GM21576 (cell line): ENCODE measurements at regions not wholly inside any gene's neighbourhood (a gene's known extent, or its start where the extent isn't known, plus 50 kb on each side); places are given as distances from the start of the nearest gene placed in this dataset.

Experiments used
- ATAC-seq: cut with Tn5 transposase; IDR thresholded peaks from one replicate; pipeline ENCODE4 v1.9.1; 2021; ENCODE audit warnings: mild to moderate bottlenecking, moderate library complexity; ENCODE audit not compliant: unreplicated experiment

GRCh38 chr2:221204699-221205098 lies 367.4 kb downstream of the EPHA4 start:
- no peak for ATAC-seq

DNA sequence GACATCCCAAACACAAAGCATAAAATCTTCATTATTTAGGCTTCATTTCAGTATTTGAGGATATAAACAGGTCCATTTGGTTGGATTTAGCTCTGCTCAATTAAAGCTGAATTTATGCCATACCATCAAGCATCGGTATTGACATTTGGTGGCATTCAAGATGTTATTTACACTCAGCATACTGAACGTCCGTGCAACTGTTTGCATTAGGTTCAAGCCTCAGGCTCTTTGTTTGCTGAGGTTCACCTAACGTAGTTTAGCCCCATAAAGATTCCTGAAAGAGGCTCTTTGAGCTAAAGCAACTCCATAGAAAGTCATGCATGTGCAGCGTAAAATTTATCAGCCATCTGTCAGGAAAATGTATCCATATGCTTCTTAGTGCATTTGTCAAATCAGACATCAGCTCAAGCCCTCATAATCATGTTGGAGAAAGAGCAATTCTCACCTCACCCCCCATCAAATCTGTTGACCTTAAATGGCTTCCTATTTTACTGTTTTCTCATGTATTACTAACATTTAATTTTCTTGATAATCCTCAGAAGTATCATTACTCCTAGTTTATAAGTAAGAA lies 366.9 kb downstream of the EPHA4 start:
- no peak for ATAC-seq

- ATAC-seq: no peak
Observed at GRCh38 chr2:221210686-221211085, 361.4 kb downstream of the EPHA4 start.

DNA sequence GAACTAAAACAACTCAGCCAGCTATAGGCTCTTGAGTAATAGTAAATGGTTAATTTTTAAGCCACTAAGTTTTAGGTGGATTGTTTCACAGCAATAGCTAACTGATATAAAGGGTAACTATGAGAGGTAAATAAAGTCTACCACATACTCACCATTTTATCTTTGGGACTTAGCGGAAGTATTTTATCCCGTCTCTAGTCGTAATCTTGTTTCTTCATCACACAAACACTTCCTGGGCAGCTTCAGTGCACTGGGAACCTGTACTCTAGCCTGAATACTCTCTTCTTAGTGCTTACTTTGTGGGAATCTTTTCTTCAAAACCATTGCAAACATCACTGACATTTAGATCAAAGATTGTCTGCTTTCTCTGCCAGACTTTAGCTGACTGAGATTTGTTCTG lies 360.5 kb downstream of the EPHA4 start:
- ATAC-seq: no peak

- ATAC-seq: no peak
Observed at GRCh38 chr2:221212105-221212504, 360.0 kb downstream of the EPHA4 start.

DNA sequence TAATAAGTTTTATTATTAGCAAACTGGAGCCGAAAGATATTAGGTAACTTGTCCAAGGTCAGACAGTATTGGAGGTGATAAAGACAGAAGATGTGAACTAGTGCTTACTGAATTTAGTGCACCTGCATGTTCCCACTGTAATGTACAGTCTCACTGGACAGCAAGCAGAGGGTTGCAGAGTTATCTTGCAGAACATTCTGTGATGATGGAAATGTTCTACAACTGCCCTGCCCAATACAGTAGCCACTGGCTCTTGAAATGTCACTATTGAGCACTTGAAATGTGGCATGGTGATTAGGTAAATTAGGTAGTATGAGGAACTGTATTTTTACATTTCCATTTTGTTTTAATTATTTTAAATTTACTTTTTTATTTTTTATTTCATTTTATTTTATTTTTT lies 356.6 kb downstream of the EPHA4 start:
- ATAC-seq: no peak

DNA sequence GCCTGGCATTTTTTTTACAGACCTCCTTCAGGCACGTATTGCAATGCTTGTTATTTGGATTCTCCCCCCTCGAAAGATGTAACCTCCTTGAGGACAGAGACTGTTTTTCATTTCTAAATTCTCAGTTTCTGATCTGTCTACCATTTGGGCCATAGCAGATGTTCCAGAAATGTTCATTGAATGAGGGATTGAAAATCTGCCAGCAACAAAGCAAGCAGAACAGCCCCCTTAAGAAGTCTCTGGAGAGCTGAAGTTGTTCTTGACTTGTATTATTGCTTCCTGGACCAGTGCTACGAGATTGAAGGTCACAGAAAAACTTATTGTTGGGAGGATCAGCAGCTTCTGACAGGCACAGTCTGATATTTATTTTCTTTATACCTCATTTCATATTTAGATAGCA lies 355.5 kb downstream of the EPHA4 start:
- ATAC-seq: no peak

DNA sequence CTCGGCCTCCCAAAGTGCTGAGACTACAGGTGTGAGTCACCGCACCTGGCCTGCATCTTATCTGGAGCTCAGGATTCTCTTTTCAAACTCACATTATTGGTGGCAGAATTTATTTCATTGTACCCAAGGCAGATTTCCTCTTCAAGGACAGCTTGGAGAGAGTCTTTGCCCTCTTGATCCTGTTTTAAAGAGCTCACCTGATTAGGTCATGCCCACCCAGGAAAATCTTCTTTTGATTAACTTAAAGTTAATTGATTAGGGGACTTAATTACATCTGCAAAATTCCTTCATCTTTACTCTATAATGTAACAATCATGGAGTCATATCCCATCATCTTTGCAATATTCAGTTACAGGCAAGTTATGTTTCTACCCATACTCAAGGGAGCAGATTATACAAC lies 346.4 kb downstream of the EPHA4 start:
- ATAC-seq: no peak

GRCh38 chr2:221228214-221228769 lies 343.8 kb downstream of the EPHA4 start:
- ATAC-seq: no peak

- ATAC-seq: no peak
Observed at GRCh38 chr2:221229099-221229498, 343.0 kb downstream of the EPHA4 start.

- ATAC-seq: no peak
Observed at GRCh38 chr2:221231511-221231910, 340.6 kb downstream of the EPHA4 start.

DNA sequence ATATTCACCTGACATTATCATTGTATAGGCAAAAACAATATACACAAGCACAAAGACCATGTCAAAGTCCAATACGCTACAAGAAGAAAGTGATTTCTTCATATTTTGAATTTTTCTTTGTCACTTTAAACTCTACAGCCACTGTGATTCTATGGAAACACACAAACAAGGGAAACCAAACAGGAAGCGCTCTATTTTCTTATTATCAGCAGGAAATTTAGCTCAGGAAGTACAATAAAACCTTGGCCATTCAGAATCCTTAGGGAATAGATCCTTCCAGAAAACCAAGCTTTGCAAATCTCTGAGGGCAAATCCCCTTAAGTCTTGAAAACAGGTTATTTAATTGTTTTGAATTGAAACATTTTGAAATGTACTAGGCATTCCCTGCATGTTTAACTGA lies 336.2 kb downstream of the EPHA4 start:
- ATAC-seq: no peak

DNA sequence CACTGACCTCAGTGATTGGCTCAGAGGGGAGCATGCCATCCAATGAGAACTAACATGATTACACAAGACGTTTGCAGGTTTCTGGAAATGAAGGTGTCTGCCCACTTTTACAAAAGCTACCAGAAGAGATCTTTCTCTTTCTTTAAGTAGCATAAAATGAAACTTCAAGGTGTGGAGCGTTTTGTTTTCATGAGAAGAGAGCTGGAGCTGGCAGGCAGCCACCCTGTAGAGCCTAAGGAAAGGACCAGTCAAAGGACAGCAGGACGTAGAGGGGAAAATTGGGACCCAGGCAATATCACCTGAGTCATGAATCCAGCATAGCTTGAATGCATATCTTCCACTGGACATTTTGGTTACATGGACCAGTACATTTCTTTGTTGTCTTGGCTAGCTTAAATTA lies 331.0 kb downstream of the EPHA4 start:
- ATAC-seq: no peak

DNA sequence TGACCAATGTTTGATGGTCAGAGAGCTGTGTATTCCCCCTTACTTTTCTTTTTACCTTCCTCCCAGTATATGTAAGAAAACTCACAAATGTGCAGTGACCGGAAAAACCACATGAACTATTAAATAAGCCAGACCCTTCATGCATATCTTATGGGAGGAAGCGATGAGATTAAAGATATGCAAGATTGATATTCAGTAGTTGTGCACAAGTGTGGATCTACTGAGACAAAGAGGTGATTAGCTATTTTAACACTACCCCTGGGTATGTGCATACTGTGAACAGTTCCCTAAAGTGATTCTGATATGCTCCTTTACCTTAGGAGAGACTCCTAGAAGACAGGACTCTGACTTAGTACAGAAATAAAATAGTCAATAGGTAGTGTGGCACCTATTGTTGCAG lies 328.3 kb downstream of the EPHA4 start:
- no peak for ATAC-seq

- ATAC-seq: no peak
Observed at GRCh38 chr2:221245045-221245444, 327.1 kb downstream of the EPHA4 start.

GRCh38 chr2:221245772-221246171 lies 326.3 kb downstream of the EPHA4 start:
- ATAC-seq: no peak

GRCh38 chr2:221254299-221254698 lies 317.8 kb downstream of the EPHA4 start:
- ATAC-seq: no peak

- no peak for ATAC-seq
Observed at GRCh38 chr2:221255862-221256261, 316.2 kb downstream of the EPHA4 start.

DNA sequence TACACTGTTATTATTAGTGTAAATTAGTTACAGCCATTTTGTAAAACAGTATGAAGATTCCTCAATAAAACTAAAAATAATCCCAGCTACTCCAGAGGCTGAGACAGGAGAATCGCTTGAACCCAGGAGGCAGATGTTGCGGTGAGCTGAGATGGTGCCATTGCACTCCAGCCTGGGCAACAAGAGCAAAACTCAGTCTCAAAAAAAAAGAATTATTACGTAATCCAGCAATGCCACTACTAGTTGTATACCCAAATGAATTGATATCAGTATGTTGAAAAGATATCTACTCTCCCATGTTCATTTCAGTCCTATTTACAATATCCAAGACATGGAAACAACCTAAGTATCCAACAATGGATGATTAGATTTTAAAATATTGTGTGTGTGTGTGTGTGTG lies 313.6 kb downstream of the EPHA4 start:
- ATAC-seq: no peak

DNA sequence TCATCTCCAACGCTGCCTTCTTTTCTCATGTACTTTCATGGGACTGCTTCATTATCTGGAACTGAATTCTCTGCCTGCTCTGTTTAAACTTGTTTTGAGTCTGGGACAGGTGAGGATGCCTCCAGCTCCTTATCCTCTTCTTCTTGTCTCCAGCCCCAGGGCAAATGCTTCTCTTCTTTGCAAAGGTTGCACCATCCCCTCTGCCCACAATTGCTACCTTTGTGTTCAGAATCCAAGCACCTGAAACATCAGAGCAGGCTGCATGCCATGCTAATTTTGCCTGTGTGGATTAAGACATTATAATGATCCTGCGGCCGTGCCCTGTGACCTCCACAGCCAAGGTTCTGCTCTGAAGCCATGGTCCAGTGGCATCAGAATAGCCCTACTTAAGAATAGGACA lies 309.5 kb downstream of the EPHA4 start:
- no peak for ATAC-seq

GRCh38 chr2:221263573-221263972 lies 308.5 kb downstream of the EPHA4 start:
- ATAC-seq: no peak

DNA sequence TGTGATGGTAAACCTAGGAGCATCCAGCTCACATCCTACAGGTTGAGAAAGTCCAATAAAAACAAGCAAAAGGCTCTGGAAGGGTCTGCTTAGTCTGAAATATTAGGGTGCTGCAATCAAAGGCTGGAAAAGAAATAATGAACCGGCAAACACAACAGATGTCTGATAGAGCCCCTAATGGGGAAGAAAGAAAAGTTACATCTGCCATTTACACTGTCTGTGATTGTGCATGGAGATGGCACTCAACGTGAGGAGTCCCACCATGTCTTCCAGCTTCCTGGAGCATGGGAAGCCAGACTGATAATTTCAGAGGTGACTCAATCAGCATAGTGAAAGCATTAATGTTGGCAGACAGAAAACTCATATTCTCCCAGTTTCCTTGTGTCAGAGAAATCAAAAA lies 307.8 kb downstream of the EPHA4 start:
- ATAC-seq: no peak

DNA sequence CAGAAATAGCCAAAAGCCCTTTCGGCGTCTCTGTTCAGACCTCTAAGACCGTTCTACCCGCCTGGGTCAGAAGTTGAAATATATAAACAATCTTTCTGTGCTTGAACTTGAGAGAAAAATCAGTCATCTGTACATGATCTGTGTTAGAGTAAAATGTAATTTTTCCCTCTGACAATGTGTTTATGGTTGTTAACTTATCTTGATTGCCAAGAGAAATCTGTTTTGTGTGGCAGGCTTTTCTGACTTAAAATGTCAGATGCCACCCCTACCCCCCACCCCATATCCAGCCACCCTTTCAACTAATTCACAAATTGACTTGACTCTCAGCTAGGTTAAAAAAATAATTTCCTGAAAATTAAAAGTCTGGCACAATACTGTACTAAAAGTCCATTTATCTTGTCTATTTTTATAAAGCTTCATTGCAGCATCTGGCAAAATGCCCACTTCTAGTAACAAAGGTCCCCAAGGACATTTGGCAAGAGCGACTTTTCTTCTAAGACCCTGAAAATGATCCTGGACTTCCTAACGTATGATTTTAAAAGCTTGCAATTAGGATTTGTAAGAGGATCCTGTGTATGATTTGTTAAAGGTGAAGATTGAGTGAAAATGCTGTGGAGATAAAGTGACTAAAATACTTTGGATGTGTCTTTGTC lies 304.2 kb downstream of the EPHA4 start:
- no peak for ATAC-seq
